ENCODE measurements at regions not wholly inside any gene's neighbourhood (a gene's known extent, or its start where the extent isn't known, plus 50 kb on each side); places are given as distances from the start of the nearest gene placed in this dataset.

GRCh38 chr7:87287738-87288341 lies 57.6 kb upstream of the CROT start:
- no peak for TF ChIP-seq CTCF (conservative IDR thresholded peaks at IDR 0.05; ENCODE audit: low read length)
- no peak for TF ChIP-seq EZH2phosphoT487 (IDR thresholded peaks at IDR 0.05; ENCODE audit: borderline replicate concordance, low read depth, low read length)

Data from OCI-LY7 (cell line).